Calu3 (cell line): ENCODE measurements at regions not wholly inside any gene's neighbourhood (a gene's known extent, or its start where the extent isn't known, plus 50 kb on each side); places are given as distances from the start of the nearest gene placed in this dataset.

Source experiments
- BruUV-seq: library from RNA; stranded (reverse); fragments of 400-500 nt; replicated peaks from 2 replicates; lab custom pipeline; 2021; lab: Mats Ljungman, UMichigan
- CTCF ChIA-PET: fragments of 300-600 bp; sonication (Branson Sonifier 250); formaldehyde crosslinking; loops from one replicate; lab custom pipeline; 2022; ENCODE audit warnings: antibody characterized with exemption; lab: Charles Lee
- DNase-seq: peaks from one replicate; pipeline ENCODE4 v3.0.0; 2022
- H3K27ac Mint-ChIP-seq: one replicate; pipeline ENCODE4 v1.8.0; 2022; ENCODE audit warnings: mixed read lengths; ENCODE audit not compliant: unreplicated experiment
- H3K27me3 Mint-ChIP-seq: one replicate; pipeline ENCODE4 v1.8.0; 2022; ENCODE audit warnings: mixed read lengths; ENCODE audit not compliant: unreplicated experiment
- H3K36me3 Mint-ChIP-seq: one replicate; pipeline ENCODE4 v1.8.0; 2022; ENCODE audit warnings: mild to moderate bottlenecking, moderate library complexity, mixed read lengths; ENCODE audit not compliant: insufficient read depth, unreplicated experiment
- H3K4me1 Mint-ChIP-seq: one replicate; pipeline ENCODE4 v1.8.0; 2022; ENCODE audit warnings: mild to moderate bottlenecking, low read depth, mixed read lengths; ENCODE audit not compliant: unreplicated experiment
- H3K4me3 Mint-ChIP-seq: one replicate; pipeline ENCODE4 v1.8.0; 2022; ENCODE audit warnings: mild to moderate bottlenecking, low read depth, moderate library complexity, mixed read lengths; ENCODE audit not compliant: unreplicated experiment
- H3K9me3 Mint-ChIP-seq: one replicate; pipeline ENCODE4 v1.8.0; 2022; ENCODE audit warnings: low read depth, mixed read lengths; ENCODE audit not compliant: unreplicated experiment
- CTCF ChIP-seq: fragments of 200-600 bp; IDR thresholded peaks from one replicate; pipeline ENCODE4 v1.8.0; 2022; ENCODE audit warnings: antibody characterized with exemption; ENCODE audit not compliant: unreplicated experiment
- intact Hi-C: fragments of 100-400 bp; cut with micrococcal nuclease; formaldehyde crosslinking; loops from one replicate; pipeline ENCODE4 v1.10.0; 2022; ENCODE audit not compliant: unreplicated experiment

GRCh38 chrX:124254611-124255010 is 77.8 kb upstream of the TEX13D start:
- BruUV-seq, result no TSS peak
- intact Hi-C loops, result no loop called here
- no peak overlapping the region for H3K27ac Mint-ChIP-seq
- TF ChIP-seq CTCF, result no peak
- no peaks in the 10 kb centered on the region for H3K9me3 Mint-ChIP-seq
- H3K4me3 Mint-ChIP-seq, result no peak overlapping the region
- no peaks in the 10 kb centered on the region for H3K27me3 Mint-ChIP-seq
- no peaks in the 10 kb centered on the region for H3K4me1 Mint-ChIP-seq
- DNase-seq, result no peak
- H3K36me3 Mint-ChIP-seq, result no peaks in the 10 kb centered on the region
- CTCF ChIA-PET, result no interaction called here

GRCh38 chrX:124256216-124256615 is 76.2 kb upstream of the TEX13D start:
- Mint-ChIP-seq H3K9me3 (no peaks in the 10 kb centered on the region), H3K4me1 (no peaks in the 10 kb centered on the region), H3K36me3 (no peaks in the 10 kb centered on the region), H3K27ac (no peak overlapping the region), H3K27me3 (no peaks in the 10 kb centered on the region), H3K4me3 (no peak overlapping the region)
- intact Hi-C loops, result no loop called here
- no peak for TF ChIP-seq CTCF
- no TSS peak for BruUV-seq
- DNase-seq, result no peak
- CTCF ChIA-PET, result no interaction called here

- H3K27ac Mint-ChIP-seq, result no peak overlapping the region
- H3K9me3 Mint-ChIP-seq, result no peaks in the 10 kb centered on the region
- H3K4me1 Mint-ChIP-seq, result no peaks in the 10 kb centered on the region
- intact Hi-C loops, result no loop called here
- no TSS peak for BruUV-seq
- no peaks in the 10 kb centered on the region for H3K27me3 Mint-ChIP-seq
- H3K36me3 Mint-ChIP-seq, result no peaks in the 10 kb centered on the region
- no peak overlapping the region for H3K4me3 Mint-ChIP-seq
- no peak for TF ChIP-seq CTCF
- CTCF ChIA-PET, result no interaction called here
- DNase-seq, result no peak
Observed at GRCh38 chrX:124256629-124257380, 75.7 kb upstream of the TEX13D start.

GRCh38 chrX:124257924-124258702 is 74.3 kb upstream of the TEX13D start:
- no peaks in the 10 kb centered on the region for H3K36me3 Mint-ChIP-seq
- no peak for DNase-seq
- H3K4me3 Mint-ChIP-seq, result no peak overlapping the region
- CTCF ChIA-PET, result no interaction called here
- intact Hi-C loops, result no loop called here
- TF ChIP-seq CTCF, result no peak
- BruUV-seq, result no TSS peak
- H3K27me3 Mint-ChIP-seq, result no peaks in the 10 kb centered on the region
- no peak overlapping the region for H3K27ac Mint-ChIP-seq
- H3K9me3 Mint-ChIP-seq, result no peaks in the 10 kb centered on the region
- no peaks in the 10 kb centered on the region for H3K4me1 Mint-ChIP-seq
